NT2/D1 (cell line): ENCODE measurements at regions not wholly inside any gene's neighbourhood (a gene's known extent, or its start where the extent isn't known, plus 50 kb on each side); places are given as distances from the start of the nearest gene placed in this dataset.

Experiments used
- SUZ12 ChIP-seq: IDR thresholded peaks from 2 replicates; pipeline ENCODE4 v1.6.1; 2011; ENCODE audit not compliant: insufficient read length, insufficient read depth; ENCODE audit errors: extremely low read depth
- YY1 ChIP-seq: IDR thresholded peaks from 2 replicates; pipeline ENCODE4 v1.6.1; 2011; ENCODE audit not compliant: insufficient read length, insufficient read depth
- ZNF274 ChIP-seq: IDR thresholded peaks from 2 replicates; pipeline ENCODE4 v1.6.1; 2011; ENCODE audit warnings: mild to moderate bottlenecking, low read depth, low read length

- TF ChIP-seq ZNF274, result no peak
- TF ChIP-seq YY1, result no peak
- TF ChIP-seq SUZ12, result no peak
Measured at GRCh38 chr16:73563709-73564108, 515.8 kb upstream of the ZFHX3 start.
